SK-N-MC (cell line): ENCODE measurements at regions not wholly inside any gene's neighbourhood (a gene's known extent, or its start where the extent isn't known, plus 50 kb on each side); places are given as distances from the start of the nearest gene placed in this dataset.

Experiments used
- DNase-seq: peaks from one replicate; pipeline ENCODE4 v3.0.0-alpha.2; 2011; ENCODE audit warnings: low read depth, low spot score
- H3K27ac ChIP-seq: fragments of 200-600 bp; sonication (generic); 2 replicates; pipeline ENCODE4 v1.5.1; 2016; ENCODE audit warnings: mixed run types
- H3K36me3 ChIP-seq: fragments of 200-600 bp; sonication (generic); 2 replicates; pipeline ENCODE4 v1.6.1; 2017; ENCODE audit warnings: antibody characterized with exemption, low read length, mixed read lengths; ENCODE audit not compliant: insufficient read depth
- H3K4me3 ChIP-seq: fragments of 200-600 bp; sonication (generic); 2 replicates; pipeline ENCODE4 v1.5.1; 2016
- H3K9ac ChIP-seq: fragments of 200-600 bp; sonication (generic); 2 replicates; pipeline ENCODE4 v1.8.0; 2017; ENCODE audit warnings: mixed run types, mixed read lengths; ENCODE audit not compliant: insufficient read length
- H3K9me3 ChIP-seq: fragments of 200-600 bp; sonication (generic); 2 replicates; pipeline ENCODE4 v1.6.1; 2017; ENCODE audit warnings: low read depth, mild to moderate bottlenecking, antibody characterized with exemption, low read length, moderate library complexity, mixed read lengths
- EZH2 ChIP-seq: fragments of 200-600 bp; sonication (generic); IDR thresholded peaks from one replicate; pipeline ENCODE4 v1.6.1; 2017; ENCODE audit warnings: antibody characterized with exemption
- FOXP2 ChIP-seq: optimal IDR thresholded peaks from 2 replicates; pipeline ENCODE3; 2011; ENCODE audit warnings: mild to moderate bottlenecking, moderate library complexity; ENCODE audit not compliant: insufficient read depth; ENCODE audit errors: extremely low read length, control extremely low read depth
- POLR2AphosphoS5 ChIP-seq: IDR thresholded peaks from 2 replicates; pipeline ENCODE4 v1.6.1; 2012; ENCODE audit warnings: mild to moderate bottlenecking, low read depth, low read length, borderline replicate concordance

DNA sequence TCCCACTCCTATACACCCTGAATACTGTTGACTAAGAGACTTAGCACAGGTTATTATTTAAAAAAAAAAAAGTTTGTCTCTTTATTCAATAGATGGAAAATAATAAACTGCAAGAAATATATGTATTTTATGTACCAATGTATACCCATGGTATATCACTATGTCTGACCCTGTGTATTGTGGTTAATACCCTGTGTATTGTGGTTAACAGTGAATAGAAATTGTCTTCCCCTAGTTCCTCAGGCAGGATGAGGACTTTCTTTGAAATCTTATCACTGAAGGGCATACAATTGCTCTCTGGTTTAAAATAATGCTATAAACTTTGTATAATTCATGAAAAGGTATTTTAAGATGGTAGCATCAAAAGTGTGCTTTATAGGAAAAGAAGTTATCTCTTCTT, 80.0 kb upstream of the TMEM106B start:
- H3K4me3 ChIP-seq: no peak overlapping the region
- no peak overlapping the region for H3K27ac ChIP-seq
- H3K36me3 ChIP-seq: no peaks in the 10 kb centered on the region
- no peak overlapping the region for H3K9ac ChIP-seq
- TF ChIP-seq EZH2 (no peak), POLR2AphosphoS5 (no peak), FOXP2 (no peak)
- no peaks in the 10 kb centered on the region for H3K9me3 ChIP-seq
- no peak for DNase-seq

DNA sequence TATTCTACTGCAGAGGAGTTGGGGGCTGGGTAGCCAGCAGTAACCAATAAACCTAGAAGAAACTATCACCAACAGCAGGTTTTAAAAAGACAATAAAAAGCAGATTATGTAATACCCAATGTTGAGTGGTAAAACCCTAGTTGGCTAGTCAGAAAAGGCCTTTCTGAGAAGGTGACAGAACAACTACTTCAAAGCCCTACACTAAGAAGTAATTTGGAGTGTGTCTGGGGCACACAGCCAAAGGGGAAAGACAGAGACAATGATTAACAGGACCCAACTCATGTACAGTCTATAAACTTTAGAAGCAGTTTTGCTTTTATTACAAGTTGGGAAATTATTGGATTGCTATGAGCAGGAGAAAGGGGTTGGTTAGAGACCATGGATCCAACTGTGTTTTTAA, 77.2 kb upstream of the TMEM106B start:
- Histone ChIP-seq H3K27ac (no peak overlapping the region), H3K4me3 (no peak overlapping the region), H3K9me3 (no peaks in the 10 kb centered on the region), H3K36me3 (no peaks in the 10 kb centered on the region), H3K9ac (no peak overlapping the region)
- no peak for DNase-seq
- no peak for TF ChIP-seq EZH2
- no peak for TF ChIP-seq POLR2AphosphoS5
- no peak for TF ChIP-seq FOXP2

DNA sequence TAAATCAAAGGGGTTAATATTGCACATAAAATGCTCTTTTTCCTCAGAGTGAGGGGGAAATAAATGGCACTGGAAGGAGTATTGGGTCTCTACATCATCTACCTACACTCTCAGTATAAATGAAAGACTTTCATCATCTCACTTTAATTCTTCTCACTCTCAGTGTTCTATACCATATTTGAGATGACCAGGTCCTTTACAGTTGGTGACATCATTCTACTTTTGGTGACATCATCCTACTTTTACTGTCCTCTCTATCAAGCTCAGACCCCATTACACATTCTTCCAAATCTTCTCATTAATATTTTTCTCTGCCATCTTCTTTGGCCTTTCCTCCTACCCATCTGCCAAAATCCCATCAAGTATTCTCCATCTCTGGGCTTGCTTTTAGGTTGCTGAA, 74.6 kb upstream of the TMEM106B start:
- Histone ChIP-seq H3K4me3 (no peak overlapping the region), H3K9ac (no peak overlapping the region), H3K27ac (no peak overlapping the region), H3K36me3 (no peaks in the 10 kb centered on the region), H3K9me3 (no peaks in the 10 kb centered on the region)
- DNase-seq: no peak
- TF ChIP-seq EZH2 (no peak), POLR2AphosphoS5 (no peak), FOXP2 (no peak)

DNA sequence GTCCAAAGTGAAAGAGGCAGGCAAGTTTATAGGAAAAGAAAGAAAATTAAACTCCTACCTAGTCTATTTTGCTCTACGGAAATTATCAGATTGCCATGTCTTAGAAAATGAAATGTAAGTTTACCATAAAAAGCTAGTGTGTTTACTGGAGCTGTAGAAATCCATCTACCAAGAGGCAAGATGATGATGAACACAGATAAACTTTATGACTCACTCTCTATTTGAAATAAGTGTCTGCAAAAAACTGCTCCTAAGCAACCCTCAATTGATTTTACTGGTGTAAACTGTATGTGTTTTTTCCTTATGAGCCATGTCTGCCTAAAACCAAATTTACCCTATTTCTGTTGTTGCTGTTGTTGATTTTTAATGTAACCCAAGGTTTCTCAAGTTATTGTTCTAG, 73.8 kb upstream of the TMEM106B start:
- no peak for DNase-seq
- Histone ChIP-seq H3K9me3 (no peaks in the 10 kb centered on the region), H3K4me3 (no peak overlapping the region), H3K9ac (no peak overlapping the region), H3K36me3 (no peaks in the 10 kb centered on the region), H3K27ac (no peak overlapping the region)
- no peak for TF ChIP-seq FOXP2
- no peak for TF ChIP-seq EZH2
- no peak for TF ChIP-seq POLR2AphosphoS5

DNA sequence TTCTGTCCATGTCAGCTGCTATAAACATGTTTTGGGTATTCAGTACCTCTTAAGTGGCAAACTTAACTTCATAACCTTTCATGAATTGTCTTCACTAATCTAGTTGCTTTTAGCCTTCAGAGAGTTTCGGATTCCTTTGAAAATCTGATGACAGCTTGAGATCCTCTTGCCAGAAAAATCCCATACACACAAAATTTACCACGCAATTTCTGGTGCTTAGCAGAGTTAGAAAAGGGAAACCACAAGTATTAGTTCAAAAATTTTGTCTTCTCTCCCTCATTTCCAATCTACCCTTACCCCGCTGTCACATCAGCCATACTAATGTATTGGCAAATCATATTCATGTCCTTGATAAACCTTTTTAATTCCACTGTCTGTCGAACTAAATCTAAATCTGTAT, 72.7 kb upstream of the TMEM106B start:
- Histone ChIP-seq H3K9me3 (no peaks in the 10 kb centered on the region), H3K27ac (no peak overlapping the region), H3K4me3 (no peak overlapping the region), H3K9ac (no peak overlapping the region), H3K36me3 (no peaks in the 10 kb centered on the region)
- no peak for DNase-seq
- TF ChIP-seq POLR2AphosphoS5 (no peak), EZH2 (no peak), FOXP2 (no peak)

DNA sequence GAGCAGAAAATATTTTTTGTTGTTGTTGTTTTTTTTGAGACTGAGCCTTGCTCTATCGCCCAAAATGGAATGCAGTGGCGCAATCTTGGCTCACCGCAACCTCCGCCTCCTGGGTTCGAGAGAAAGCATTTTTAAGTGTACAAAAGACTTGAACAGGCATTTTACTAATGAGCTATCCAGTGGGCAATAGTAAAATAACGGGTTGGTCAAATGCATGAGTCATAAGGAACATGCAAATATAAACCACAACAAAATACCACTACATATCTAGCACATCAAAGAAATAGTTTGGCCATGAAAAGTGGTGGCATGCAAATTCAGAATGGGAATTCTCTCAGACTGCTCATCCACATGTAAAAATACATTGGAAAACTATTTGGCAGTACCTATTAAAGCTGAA, 71.7 kb upstream of the TMEM106B start:
- H3K9me3 ChIP-seq: no peaks in the 10 kb centered on the region
- DNase-seq: no peak
- no peak overlapping the region for H3K9ac ChIP-seq
- no peak overlapping the region for H3K27ac ChIP-seq
- no peaks in the 10 kb centered on the region for H3K36me3 ChIP-seq
- H3K4me3 ChIP-seq: no peak overlapping the region
- TF ChIP-seq POLR2AphosphoS5 (no peak), FOXP2 (no peak), EZH2 (no peak)

DNA sequence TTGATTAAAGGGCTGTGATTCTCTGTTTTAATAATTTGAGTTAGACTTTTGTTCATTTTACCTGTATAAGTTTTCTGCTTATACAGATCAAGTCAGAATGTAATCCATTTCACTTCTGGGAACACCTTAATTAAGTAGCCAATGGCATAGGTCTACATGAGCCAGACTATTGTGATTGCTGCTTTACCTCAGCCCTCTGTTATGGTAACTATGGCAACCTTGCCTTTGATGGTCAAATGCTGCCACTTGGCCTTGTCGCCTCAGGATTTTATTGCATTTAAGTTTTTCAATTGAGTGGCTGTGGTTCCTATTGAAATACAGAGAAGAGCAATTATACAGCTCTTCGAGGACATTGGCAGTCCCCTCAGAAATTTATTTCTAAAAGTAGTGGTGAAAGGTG, 64.3 kb upstream of the TMEM106B start:
- no peak for TF ChIP-seq POLR2AphosphoS5
- TF ChIP-seq FOXP2: no peak
- H3K9me3 ChIP-seq: no peaks in the 10 kb centered on the region
- no peaks in the 10 kb centered on the region for H3K36me3 ChIP-seq
- no peak overlapping the region for H3K9ac ChIP-seq
- no peak overlapping the region for H3K4me3 ChIP-seq
- DNase-seq: no peak
- H3K27ac ChIP-seq: no peak overlapping the region

DNA sequence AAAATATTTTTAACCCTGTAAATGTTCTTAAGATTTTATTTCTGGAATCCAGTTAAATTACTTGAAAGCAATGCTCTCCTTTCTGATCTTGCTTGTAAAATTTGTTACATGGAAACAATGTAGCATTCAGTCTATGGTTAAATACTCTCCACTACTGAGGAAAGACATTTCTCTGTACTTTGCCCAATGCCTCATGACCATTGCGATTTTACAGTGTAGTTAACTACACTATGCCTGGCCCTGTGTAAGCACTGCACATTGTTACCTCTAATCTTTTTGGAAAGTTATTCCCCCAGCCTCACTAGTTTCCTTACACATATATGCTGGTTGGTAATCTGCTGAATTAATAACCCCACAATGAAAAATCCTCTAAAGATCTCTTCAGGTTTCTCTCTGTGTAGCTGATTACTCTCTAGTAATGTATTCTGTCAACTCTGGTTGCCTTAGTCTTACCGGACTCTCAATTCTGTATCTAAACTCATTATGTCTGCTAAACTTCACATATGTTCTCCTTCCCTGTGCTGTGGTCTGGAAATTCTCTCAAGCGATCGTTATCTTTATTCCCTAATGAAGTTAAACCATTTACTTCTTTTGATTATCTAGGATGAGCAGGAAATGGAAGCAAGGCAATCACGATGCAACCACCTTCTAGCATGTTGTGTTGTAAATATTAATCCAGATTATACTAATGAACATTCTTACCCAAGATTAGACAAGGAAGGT, 58.7 kb upstream of the TMEM106B start:
- DNase-seq: no peak
- H3K36me3 ChIP-seq: no peaks in the 10 kb centered on the region
- no peak overlapping the region for H3K27ac ChIP-seq
- TF ChIP-seq EZH2 (no peak), FOXP2 (no peak), POLR2AphosphoS5 (no peak)
- no peak overlapping the region for H3K4me3 ChIP-seq
- no peak overlapping the region for H3K9ac ChIP-seq
- H3K9me3 ChIP-seq: no peaks in the 10 kb centered on the region

DNA sequence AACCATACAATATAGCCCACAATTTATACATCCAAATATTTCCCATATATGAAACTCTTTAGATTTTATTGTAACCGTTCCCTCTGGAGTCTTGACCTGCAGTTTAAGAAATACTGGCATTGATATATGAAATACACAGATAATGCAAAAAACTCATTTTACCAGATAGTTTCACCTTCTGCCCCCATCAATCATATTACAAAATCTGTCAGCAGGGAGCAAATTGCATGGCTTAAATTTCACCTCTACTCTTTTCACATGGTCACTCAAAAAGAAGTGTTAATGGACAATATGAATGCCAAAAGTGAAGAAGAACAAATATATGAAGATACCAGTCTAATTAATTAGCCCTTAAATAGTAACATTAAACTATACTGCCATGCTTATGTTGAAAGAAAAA, 57.0 kb upstream of the TMEM106B start:
- no peaks in the 10 kb centered on the region for H3K36me3 ChIP-seq

More for the DNA sequence above, 57.0 kb upstream of the TMEM106B start:
- H3K9me3 ChIP-seq: no peaks in the 10 kb centered on the region
- no peak overlapping the region for H3K4me3 ChIP-seq
- no peak overlapping the region for H3K27ac ChIP-seq
- no peak overlapping the region for H3K9ac ChIP-seq
- TF ChIP-seq FOXP2 (no peak), EZH2 (no peak), POLR2AphosphoS5 (no peak)
- no peak for DNase-seq
